ENCODE measurements at regions not wholly inside any gene's neighbourhood (a gene's known extent, or its start where the extent isn't known, plus 50 kb on each side); places are given as distances from the start of the nearest gene placed in this dataset.

- no peak for TF ChIP-seq CTCF (IDR thresholded peaks at IDR 0.05; ENCODE audit: insufficient read depth, low read length)
- no peak overlapping the region for H3K4me3 ChIP-seq (ENCODE audit: low read depth, low read length)
- DNase-seq (ENCODE audit: low read depth) = no peak
Measured at GRCh38 chr2:84040281-84040680, 418.8 kb downstream of the SUCLG1 start.

GRCh38 chr2:84038866-84039265, 420.2 kb downstream of the SUCLG1 start:
- DNase-seq (ENCODE audit: low read depth) = no peak
- no peak for TF ChIP-seq CTCF (IDR thresholded peaks at IDR 0.05; ENCODE audit: insufficient read depth, low read length)
- no peak overlapping the region for H3K4me3 ChIP-seq (ENCODE audit: low read depth, low read length)

- H3K4me3 ChIP-seq (ENCODE audit: low read depth, low read length) = no peak overlapping the region
- no peak for TF ChIP-seq CTCF (IDR thresholded peaks at IDR 0.05; ENCODE audit: insufficient read depth, low read length)
- no peak for DNase-seq (ENCODE audit: low read depth)
Measured at GRCh38 chr2:84033347-84033974, 425.6 kb downstream of the SUCLG1 start.

GRCh38 chr2:84031312-84032050, 427.6 kb downstream of the SUCLG1 start:
- DNase-seq (ENCODE audit: low read depth) = no peak
- no peak overlapping the region for H3K4me3 ChIP-seq (ENCODE audit: low read depth, low read length)
- no peak for TF ChIP-seq CTCF (IDR thresholded peaks at IDR 0.05; ENCODE audit: insufficient read depth, low read length)

- TF ChIP-seq CTCF (IDR thresholded peaks at IDR 0.05; ENCODE audit: insufficient read depth, low read length) = no peak
- H3K4me3 ChIP-seq (ENCODE audit: low read depth, low read length) = no peak overlapping the region
- no peak for DNase-seq (ENCODE audit: low read depth)
Measured at GRCh38 chr2:84029903-84030575, 429.0 kb downstream of the SUCLG1 start.

- DNase-seq (ENCODE audit: low read depth) = no peak
- TF ChIP-seq CTCF (IDR thresholded peaks at IDR 0.05; ENCODE audit: insufficient read depth, low read length) = no peak
- H3K4me3 ChIP-seq (ENCODE audit: low read depth, low read length) = no peak overlapping the region
Measured at GRCh38 chr2:84026818-84027217, 432.3 kb downstream of the SUCLG1 start.

Measured in fibroblast of the aortic adventitia (primary cell).